GM12801 (cell line): ENCODE measurements at regions not wholly inside any gene's neighbourhood (a gene's known extent, or its start where the extent isn't known, plus 50 kb on each side); places are given as distances from the start of the nearest gene placed in this dataset.

Experiments
- TF ChIP-seq, protein P1 (sequence below): IDR thresholded peaks from one replicate; pipeline ENCODE4 v1.5.1; 2011; ENCODE audit warnings: control low read depth; ENCODE audit not compliant: insufficient read length; ENCODE audit errors: extremely low read depth

GRCh38 chr5:101531026-101531425 is 627.9 kb upstream of the ST8SIA4 start:
- TF ChIP-seq, protein P1, sequence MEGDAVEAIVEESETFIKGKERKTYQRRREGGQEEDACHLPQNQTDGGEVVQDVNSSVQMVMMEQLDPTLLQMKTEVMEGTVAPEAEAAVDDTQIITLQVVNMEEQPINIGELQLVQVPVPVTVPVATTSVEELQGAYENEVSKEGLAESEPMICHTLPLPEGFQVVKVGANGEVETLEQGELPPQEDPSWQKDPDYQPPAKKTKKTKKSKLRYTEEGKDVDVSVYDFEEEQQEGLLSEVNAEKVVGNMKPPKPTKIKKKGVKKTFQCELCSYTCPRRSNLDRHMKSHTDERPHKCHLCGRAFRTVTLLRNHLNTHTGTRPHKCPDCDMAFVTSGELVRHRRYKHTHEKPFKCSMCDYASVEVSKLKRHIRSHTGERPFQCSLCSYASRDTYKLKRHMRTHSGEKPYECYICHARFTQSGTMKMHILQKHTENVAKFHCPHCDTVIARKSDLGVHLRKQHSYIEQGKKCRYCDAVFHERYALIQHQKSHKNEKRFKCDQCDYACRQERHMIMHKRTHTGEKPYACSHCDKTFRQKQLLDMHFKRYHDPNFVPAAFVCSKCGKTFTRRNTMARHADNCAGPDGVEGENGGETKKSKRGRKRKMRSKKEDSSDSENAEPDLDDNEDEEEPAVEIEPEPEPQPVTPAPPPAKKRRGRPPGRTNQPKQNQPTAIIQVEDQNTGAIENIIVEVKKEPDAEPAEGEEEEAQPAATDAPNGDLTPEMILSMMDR = no peak

- TF ChIP-seq, protein P1 = no peak
Measured at GRCh38 chr5:101520417-101520816, 617.3 kb upstream of the ST8SIA4 start.

DNA sequence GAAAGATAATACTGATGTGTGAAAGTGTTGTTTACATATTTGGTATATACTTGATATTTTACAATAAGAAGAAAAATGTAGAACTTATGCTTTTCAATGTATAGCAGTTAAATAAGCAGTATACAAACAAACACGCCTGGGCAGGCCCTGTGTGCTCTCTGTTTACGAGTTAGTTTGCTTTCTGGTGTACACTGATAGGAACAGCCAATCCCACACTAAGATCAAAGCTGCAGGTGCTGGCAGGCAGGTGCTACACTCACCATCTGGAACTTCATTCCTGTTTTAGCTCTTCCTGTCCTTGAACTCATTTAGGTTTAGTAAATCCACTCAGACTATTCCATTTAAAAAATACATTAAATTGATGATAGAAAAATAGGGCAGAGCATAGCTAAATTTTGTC is 614.7 kb upstream of the ST8SIA4 start:
- TF ChIP-seq, protein P1 = no peak

- TF ChIP-seq, protein P1 = no peak
Measured at GRCh38 chr5:101515721-101516120, 612.6 kb upstream of the ST8SIA4 start.

GRCh38 chr5:101505891-101506570 is 602.9 kb upstream of the ST8SIA4 start:
- TF ChIP-seq, protein P1 = no peak

DNA sequence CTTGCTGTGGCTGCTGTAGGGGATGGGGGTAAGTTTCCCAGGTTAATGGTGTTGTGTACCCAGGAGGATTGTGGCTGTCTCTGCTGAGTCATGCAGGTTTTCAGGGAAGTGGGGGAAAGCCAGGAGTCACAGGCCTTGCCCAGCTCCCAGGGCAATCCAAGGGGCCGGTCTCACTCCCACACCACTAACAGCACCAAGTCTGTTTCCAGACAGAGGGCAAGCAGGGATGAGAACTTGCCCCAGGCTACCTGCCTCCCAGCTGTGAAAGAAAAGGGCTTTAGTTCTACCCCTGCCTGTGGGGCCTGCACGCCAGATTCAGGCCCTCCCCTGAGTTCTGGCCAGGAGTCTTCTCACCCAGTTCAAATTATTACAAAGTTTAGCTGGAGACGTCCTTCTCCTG is 579.8 kb upstream of the ST8SIA4 start:
- TF ChIP-seq, protein P1 = no peak

DNA sequence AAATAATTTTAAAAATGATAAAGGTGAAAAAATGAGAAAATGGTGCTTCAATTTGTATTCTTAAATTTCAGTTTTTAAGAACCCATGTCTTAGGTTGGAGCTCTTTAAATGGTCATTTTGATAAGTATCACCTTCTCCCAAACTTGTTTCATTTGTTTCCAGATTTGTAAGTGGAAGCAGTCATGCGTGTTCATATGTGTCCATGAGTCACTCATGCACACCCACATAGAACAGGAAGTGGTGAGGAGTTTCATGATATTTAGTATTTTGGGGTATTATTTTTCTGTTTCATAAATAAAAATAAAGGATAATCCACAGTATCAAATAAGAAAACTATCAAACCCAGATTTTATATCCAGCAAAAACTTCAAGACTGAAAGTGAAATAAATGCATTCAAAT is 570.4 kb upstream of the ST8SIA4 start:
- TF ChIP-seq, protein P1 = no peak
